Mesendoderm (in vitro differentiated cells): ENCODE measurements at regions not wholly inside any gene's neighbourhood (a gene's known extent, or its start where the extent isn't known, plus 50 kb on each side); places are given as distances from the start of the nearest gene placed in this dataset.

ENCODE experiments used
- DNase-seq: peaks from one replicate; pipeline ENCODE4 v3.0.0; 2013
- H2AK5ac ChIP-seq: 2 replicates; pipeline ENCODE4 v1.6.1; 2013; ENCODE audit warnings: low read length, inconsistent platforms
- H2BK120ac ChIP-seq: 2 replicates; pipeline ENCODE4 v1.6.1; 2013; ENCODE audit warnings: low read depth, mild to moderate bottlenecking, low read length, moderate library complexity, mixed read lengths
- H2BK15ac ChIP-seq: replicated peaks from 2 replicates; pipeline ENCODE4 v1.6.1; 2013; ENCODE audit warnings: low read depth, mild to moderate bottlenecking, moderate library complexity
- H2BK5ac ChIP-seq: 2 replicates; pipeline ENCODE4 v1.6.1; 2013; ENCODE audit warnings: low read length, inconsistent platforms
- H3K18ac ChIP-seq: 2 replicates; pipeline ENCODE4 v1.6.1; 2013; ENCODE audit warnings: mild to moderate bottlenecking, low read length, mixed read lengths
- H3K23ac ChIP-seq: one replicate; pipeline ENCODE4 v1.6.1; 2013; ENCODE audit warnings: low read length
- H3K27ac ChIP-seq: 2 replicates; pipeline ENCODE4 v1.5.1; 2013; ENCODE audit warnings: low read depth, mild to moderate bottlenecking, inconsistent platforms, low read length, moderate library complexity
- H3K27me3 ChIP-seq: 2 replicates; pipeline ENCODE4 v1.6.1; 2013; ENCODE audit warnings: low read length, control low read depth, mild to moderate bottlenecking, inconsistent platforms; ENCODE audit not compliant: insufficient read depth, poor library complexity
- H3K36me3 ChIP-seq: 2 replicates; pipeline ENCODE4 v1.6.1; 2013; ENCODE audit warnings: low read length, inconsistent platforms; ENCODE audit not compliant: control insufficient read depth, insufficient read depth
- H3K4ac ChIP-seq: one replicate; pipeline ENCODE4 v1.6.1; 2013; ENCODE audit warnings: low read depth, mild to moderate bottlenecking, low read length, moderate library complexity
- H3K4me1 ChIP-seq: 2 replicates; pipeline ENCODE4 v1.6.1; 2013; ENCODE audit warnings: low read depth, low read length, inconsistent platforms; ENCODE audit not compliant: control insufficient read depth
- H3K4me2 ChIP-seq: 2 replicates; pipeline ENCODE4 v1.6.1; 2013; ENCODE audit warnings: low read length
- H3K4me3 ChIP-seq: 2 replicates; pipeline ENCODE4 v1.5.1; 2013; ENCODE audit warnings: mild to moderate bottlenecking, low read length
- H3K56ac ChIP-seq: one replicate; pipeline ENCODE4 v1.6.1; 2013; ENCODE audit warnings: low read length
- H3K79me1 ChIP-seq: 2 replicates; pipeline ENCODE4 v1.6.1; 2013; ENCODE audit warnings: low read length, inconsistent platforms
- H3K79me2 ChIP-seq: 2 replicates; pipeline ENCODE4 v1.6.1; 2013; ENCODE audit warnings: mild to moderate bottlenecking, low read length; ENCODE audit not compliant: control insufficient read depth, insufficient read depth
- H3K9ac ChIP-seq: 2 replicates; pipeline ENCODE4 v1.6.1; 2013; ENCODE audit warnings: low read length, inconsistent platforms
- H4K5ac ChIP-seq: one replicate; pipeline ENCODE4 v1.6.1; 2013; ENCODE audit warnings: low read length
- H4K8ac ChIP-seq: one replicate; pipeline ENCODE4 v1.6.1; 2013; ENCODE audit warnings: low read depth, mild to moderate bottlenecking, control low read depth, low read length, moderate library complexity
- WGBS: extraction: QIAGEN DNeasy Blood & Tissue Kit; methylation state at CpG from one replicate; pipeline ENCODE4 v1.1.7; 2013; ENCODE audit warnings: low lambda C conversion rate, missing lambda C conversion rate; ENCODE audit not compliant: insufficient coverage; ENCODE audit errors: extremely low coverage; 5-methylcytosine and 5-hydroxymethylcytosine counted together

- Histone ChIP-seq H3K56ac (no peak overlapping the region), H2BK120ac (no peak overlapping the region), H3K4me2 (no peak overlapping the region), H2BK15ac (no peak overlapping the region), H2BK5ac (no peak overlapping the region), H3K18ac (no peak overlapping the region), H4K8ac (no peak overlapping the region), H3K79me1 (no peaks in the 10 kb centered on the region), H3K4ac (no peak overlapping the region), H4K5ac (no peak overlapping the region), H2AK5ac (no peak overlapping the region), H3K4me3 (no peak overlapping the region), H3K79me2 (no peaks in the 10 kb centered on the region), H3K27me3 (no peaks in the 10 kb centered on the region), H3K27ac (no peak overlapping the region), H3K23ac (no peak overlapping the region), H3K9ac (no peak overlapping the region), H3K36me3 (peaks cover 8% of the 10 kb centered on the region), H3K4me1 (peaks cover 2% of the 10 kb centered on the region)
- no peak for DNase-seq
- no CpG with 5 or more reads among the region's 8 CpGs for WGBS
Observed at GRCh38 chr9:742914-743589, 98.4 kb upstream of the DMRT1 start.

GRCh38 chr9:744046-744712 is 97.3 kb upstream of the DMRT1 start:
- H2BK15ac ChIP-seq = no peak overlapping the region
- H2BK120ac ChIP-seq = no peak overlapping the region
- no peak overlapping the region for H4K5ac ChIP-seq
- H3K79me1 ChIP-seq = no peaks in the 10 kb centered on the region
- H4K8ac ChIP-seq = no peak overlapping the region
- no peak overlapping the region for H3K4me2 ChIP-seq
- no peak overlapping the region for H3K18ac ChIP-seq
- no peak overlapping the region for H3K56ac ChIP-seq
- no peak for DNase-seq
- H3K9ac ChIP-seq = no peak overlapping the region
- no peak overlapping the region for H2BK5ac ChIP-seq
- no peak overlapping the region for H3K27ac ChIP-seq
- WGBS = no CpG with 5 or more reads among the region's 9 CpGs
- H3K4me3 ChIP-seq = no peak overlapping the region
- H3K23ac ChIP-seq = no peak overlapping the region
- no peaks in the 10 kb centered on the region for H3K27me3 ChIP-seq
- no peak overlapping the region for H3K4ac ChIP-seq
- peaks cover 2% of the 10 kb centered on the region for H3K4me1 ChIP-seq
- H3K36me3 ChIP-seq = peaks cover 5% of the 10 kb centered on the region
- no peaks in the 10 kb centered on the region for H3K79me2 ChIP-seq
- no peak overlapping the region for H2AK5ac ChIP-seq

GRCh38 chr9:744790-745484 is 96.6 kb upstream of the DMRT1 start:
- H4K5ac ChIP-seq = no peak overlapping the region
- H3K27me3 ChIP-seq = no peaks in the 10 kb centered on the region
- peak; percentile 53 for DNase-seq
- no peak overlapping the region for H3K4ac ChIP-seq
- no peak overlapping the region for H3K9ac ChIP-seq
- no peak overlapping the region for H3K23ac ChIP-seq
- no peak overlapping the region for H2BK5ac ChIP-seq
- H3K79me2 ChIP-seq = no peaks in the 10 kb centered on the region
- H3K4me2 ChIP-seq = no peak overlapping the region
- no peak overlapping the region for H2BK120ac ChIP-seq
- H2AK5ac ChIP-seq = no peak overlapping the region
- H3K56ac ChIP-seq = peak overlapping the region; percentile 11
- H3K18ac ChIP-seq = no peak overlapping the region
- no peak overlapping the region for H3K27ac ChIP-seq
- H2BK15ac ChIP-seq = no peak overlapping the region
- H3K4me3 ChIP-seq = no peak overlapping the region
- H3K4me1 ChIP-seq = peaks cover 2% of the 10 kb centered on the region
- no peak overlapping the region for H4K8ac ChIP-seq
- no peaks in the 10 kb centered on the region for H3K79me1 ChIP-seq
- WGBS = no CpG with 5 or more reads among the region's 7 CpGs
- H3K36me3 ChIP-seq = peaks cover 5% of the 10 kb centered on the region

GRCh38 chr9:745761-746380 is 95.6 kb upstream of the DMRT1 start:
- Histone ChIP-seq H3K4me2 (no peak overlapping the region), H3K23ac (no peak overlapping the region), H3K79me1 (no peaks in the 10 kb centered on the region), H2BK120ac (no peak overlapping the region), H3K27ac (no peak overlapping the region), H3K27me3 (no peaks in the 10 kb centered on the region), H3K36me3 (peaks cover 3% of the 10 kb centered on the region), H3K4me1 (peaks cover 2% of the 10 kb centered on the region), H4K8ac (no peak overlapping the region), H2BK15ac (no peak overlapping the region), H2BK5ac (no peak overlapping the region), H4K5ac (no peak overlapping the region), H2AK5ac (no peak overlapping the region), H3K4me3 (no peak overlapping the region), H3K9ac (no peak overlapping the region), H3K79me2 (no peaks in the 10 kb centered on the region), H3K18ac (no peak overlapping the region), H3K4ac (no peak overlapping the region), H3K56ac (no peak overlapping the region)
- DNase-seq = no peak
- no CpG with 5 or more reads among the region's 16 CpGs for WGBS

GRCh38 chr9:746661-747434 is 94.6 kb upstream of the DMRT1 start:
- H2BK120ac ChIP-seq = no peak overlapping the region
- no peak overlapping the region for H2BK5ac ChIP-seq
- H3K79me2 ChIP-seq = no peaks in the 10 kb centered on the region
- H3K9ac ChIP-seq = no peak overlapping the region
- no peak overlapping the region for H3K4me3 ChIP-seq
- no peak overlapping the region for H3K4ac ChIP-seq
- DNase-seq = no peak
- peaks cover 2% of the 10 kb centered on the region for H3K4me1 ChIP-seq
- H3K23ac ChIP-seq = no peak overlapping the region
- no peak overlapping the region for H4K5ac ChIP-seq
- no peaks in the 10 kb centered on the region for H3K27me3 ChIP-seq
- H2AK5ac ChIP-seq = no peak overlapping the region
- H3K18ac ChIP-seq = no peak overlapping the region
- H3K36me3 ChIP-seq = peaks cover 1% of the 10 kb centered on the region
- H3K56ac ChIP-seq = no peak overlapping the region
- no peak overlapping the region for H2BK15ac ChIP-seq
- no CpG with 5 or more reads among the region's 7 CpGs for WGBS
- no peak overlapping the region for H3K4me2 ChIP-seq
- no peak overlapping the region for H4K8ac ChIP-seq
- no peak overlapping the region for H3K27ac ChIP-seq
- no peaks in the 10 kb centered on the region for H3K79me1 ChIP-seq
